ENCODE measurements at regions not wholly inside any gene's neighbourhood (a gene's known extent, or its start where the extent isn't known, plus 50 kb on each side); places are given as distances from the start of the nearest gene placed in this dataset.

DNA sequence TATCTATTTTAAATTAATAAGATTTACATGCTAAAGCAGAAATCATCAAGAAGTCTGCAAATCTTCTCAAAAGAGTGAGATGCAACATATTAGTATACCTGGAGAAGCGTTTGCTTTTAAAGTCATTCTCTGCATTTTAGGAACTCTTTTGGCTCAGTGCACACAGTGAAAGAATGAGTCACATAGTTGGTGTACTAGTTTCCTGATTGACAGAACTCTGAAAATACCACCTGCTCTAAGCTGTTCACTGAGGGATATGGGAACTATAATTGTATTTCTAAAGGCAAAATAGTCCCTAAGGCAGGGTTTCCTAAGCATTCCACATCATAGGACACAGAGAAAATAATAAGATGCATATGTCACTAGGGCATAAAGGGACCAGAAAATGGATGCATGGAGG, 838.5 kb downstream of the DIPK2A start:
- TF ChIP-seq, protein P1, sequence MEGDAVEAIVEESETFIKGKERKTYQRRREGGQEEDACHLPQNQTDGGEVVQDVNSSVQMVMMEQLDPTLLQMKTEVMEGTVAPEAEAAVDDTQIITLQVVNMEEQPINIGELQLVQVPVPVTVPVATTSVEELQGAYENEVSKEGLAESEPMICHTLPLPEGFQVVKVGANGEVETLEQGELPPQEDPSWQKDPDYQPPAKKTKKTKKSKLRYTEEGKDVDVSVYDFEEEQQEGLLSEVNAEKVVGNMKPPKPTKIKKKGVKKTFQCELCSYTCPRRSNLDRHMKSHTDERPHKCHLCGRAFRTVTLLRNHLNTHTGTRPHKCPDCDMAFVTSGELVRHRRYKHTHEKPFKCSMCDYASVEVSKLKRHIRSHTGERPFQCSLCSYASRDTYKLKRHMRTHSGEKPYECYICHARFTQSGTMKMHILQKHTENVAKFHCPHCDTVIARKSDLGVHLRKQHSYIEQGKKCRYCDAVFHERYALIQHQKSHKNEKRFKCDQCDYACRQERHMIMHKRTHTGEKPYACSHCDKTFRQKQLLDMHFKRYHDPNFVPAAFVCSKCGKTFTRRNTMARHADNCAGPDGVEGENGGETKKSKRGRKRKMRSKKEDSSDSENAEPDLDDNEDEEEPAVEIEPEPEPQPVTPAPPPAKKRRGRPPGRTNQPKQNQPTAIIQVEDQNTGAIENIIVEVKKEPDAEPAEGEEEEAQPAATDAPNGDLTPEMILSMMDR (IDR thresholded peaks at IDR 0.05), result no peak
- TF ChIP-seq EP300 (IDR thresholded peaks at IDR 0.05) (no peak), POLR2AphosphoS5 (IDR thresholded peaks at IDR 0.05) (no peak), POLR2A (IDR thresholded peaks at IDR 0.05) (no peak)

Data from sigmoid colon (tissue), 4 donors.